ENCODE measurements at regions not wholly inside any gene's neighbourhood (a gene's known extent, or its start where the extent isn't known, plus 50 kb on each side); places are given as distances from the start of the nearest gene placed in this dataset.
"Not testable (repeated sequence)": the region's sequence is repeated elsewhere in the genome, so short reads cannot be mapped to it uniquely, and the experiment has no call there.

DNA sequence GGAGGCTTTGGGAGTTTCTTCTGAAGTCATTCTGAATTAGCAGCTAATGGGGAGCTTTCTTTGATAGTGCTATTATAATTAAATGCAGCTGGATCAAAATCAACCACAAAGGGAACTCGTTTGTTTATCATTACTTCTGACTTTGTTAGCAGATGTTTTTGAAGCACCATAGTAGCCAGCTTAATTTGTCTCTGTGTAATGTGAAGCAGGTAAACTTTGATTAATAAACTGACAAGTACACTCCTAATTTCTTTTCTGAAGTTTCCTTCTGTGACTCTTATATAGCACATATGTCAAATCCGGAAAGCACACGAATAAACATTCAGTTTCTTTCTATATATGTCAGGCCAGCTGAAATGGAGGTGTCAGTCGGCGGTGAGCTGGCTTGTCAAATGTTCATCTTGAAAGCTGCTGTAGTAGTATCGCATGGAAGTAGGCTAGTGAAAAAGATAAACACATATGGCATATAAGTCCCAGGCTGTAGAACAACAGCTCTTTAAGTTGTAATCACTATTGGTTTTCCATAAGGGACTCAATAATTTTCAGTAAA, 451.9 kb upstream of the ZEB2 start:
- no peak for DNase-seq

DNA sequence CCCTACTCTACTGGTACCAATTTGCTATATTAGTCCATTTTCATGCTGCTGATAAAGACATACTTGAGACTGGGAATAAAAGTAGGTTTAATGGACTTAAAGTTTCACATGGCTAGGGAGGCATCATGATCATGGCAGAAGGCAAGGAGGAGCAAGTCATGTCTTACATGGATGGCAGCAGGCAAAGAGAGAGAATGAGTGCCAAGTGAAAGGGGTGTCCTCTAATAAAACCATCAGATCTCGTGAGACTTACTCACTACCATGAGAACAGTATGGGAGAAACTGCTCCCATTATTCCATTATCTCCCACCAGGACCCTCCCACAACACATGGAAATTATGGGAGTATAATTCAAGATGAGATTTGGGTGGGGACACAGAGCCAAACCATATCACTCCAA, 450.5 kb upstream of the ZEB2 start:
- not testable (repeated sequence) for DNase-seq

DNA sequence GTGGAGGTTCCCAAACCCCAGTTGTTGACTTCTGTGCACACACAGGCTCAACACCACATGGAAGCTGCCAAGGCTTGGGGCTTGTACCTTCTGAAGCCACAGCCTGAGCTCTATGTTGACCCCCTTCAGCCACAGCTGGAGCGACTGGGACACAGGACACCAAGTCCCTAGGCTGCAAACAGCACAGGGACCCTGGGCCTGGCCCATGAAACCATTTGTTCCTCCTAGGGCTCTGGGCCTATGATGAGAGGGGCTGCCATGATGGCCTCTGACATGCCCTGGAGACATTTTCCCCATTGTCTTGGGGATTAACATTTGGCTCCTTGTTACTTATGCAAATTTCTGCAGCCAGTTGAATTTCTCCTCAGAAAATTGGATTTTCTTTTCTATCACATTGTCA, 449.6 kb upstream of the ZEB2 start:
- not testable (repeated sequence) for DNase-seq

DNA sequence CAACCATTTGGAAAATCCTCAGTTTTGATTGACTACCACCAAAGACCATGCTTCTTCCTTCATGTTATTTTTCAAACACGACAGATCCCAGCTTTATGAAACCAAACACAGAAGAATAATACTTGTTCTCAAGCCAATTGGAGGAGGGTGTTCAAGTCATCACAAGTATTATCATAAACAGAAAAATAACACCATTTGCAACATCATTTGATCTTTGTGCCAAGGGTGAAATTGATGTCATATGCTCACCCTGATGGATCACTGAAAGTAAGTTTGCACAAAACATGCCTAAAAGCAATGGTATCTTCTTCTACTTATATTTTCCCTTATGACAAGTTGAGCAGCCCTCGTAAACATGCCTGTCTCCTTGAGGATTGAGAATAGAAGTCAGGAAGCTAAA, 448.0 kb upstream of the ZEB2 start:
- DNase-seq: no peak

DNA sequence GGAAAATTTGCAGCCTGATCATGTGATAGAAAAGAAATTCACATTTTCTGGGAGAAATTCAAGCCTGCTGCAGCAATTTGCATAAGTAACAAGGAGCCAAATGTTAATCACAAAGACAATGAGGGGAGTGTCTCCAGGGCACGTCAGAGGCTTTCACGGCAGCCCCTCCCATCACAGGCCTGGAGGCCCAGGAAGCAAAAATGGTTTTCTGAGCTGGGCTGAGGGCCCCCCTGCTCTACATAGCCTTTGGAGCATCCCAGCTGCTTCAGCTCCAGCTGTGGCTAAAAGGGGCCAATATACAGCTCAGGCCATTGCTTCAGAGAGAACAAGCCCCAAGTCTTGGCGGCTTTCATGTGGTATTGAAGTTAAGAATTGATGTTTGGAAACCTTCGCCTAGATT, 445.3 kb upstream of the ZEB2 start:
- no peak for DNase-seq

DNA sequence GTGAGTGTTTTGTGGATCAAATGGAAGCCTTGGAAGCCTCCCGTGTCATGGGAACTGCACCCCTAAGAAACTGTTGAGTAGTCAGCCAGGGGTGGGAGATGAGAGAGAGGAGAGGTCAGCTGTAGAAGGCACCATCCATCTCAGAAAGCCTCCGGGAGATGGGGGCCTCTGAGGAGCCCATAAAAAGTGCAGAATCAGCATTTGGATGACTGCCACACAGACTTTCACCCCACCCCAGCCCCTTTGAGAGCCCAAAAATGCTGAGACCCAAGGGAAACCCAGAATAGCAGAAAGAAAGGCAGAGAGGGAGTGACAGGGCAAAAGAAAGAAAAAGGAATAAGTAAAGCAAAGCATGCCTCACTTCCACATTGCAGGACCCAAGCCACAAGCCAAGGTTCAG, 443.1 kb upstream of the ZEB2 start:
- no peak for DNase-seq

DNA sequence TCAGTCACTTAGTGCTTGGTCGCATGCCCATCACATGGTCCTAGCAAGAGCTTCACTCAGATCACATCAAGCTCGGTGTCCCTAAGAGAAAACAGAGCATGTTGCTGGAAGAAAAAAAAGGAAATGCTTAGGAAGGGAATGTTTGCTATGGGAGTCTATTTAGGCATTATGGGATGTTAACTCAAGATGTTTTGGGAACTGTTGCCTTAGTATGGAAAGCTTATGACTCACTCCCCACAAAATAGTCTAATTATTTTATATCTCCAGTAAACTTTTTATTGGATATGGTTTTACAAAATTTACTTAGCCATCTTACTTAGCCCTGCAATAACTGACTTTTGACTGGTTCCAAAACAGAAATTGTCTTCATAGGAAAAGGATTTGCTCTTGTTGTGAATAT, 439.5 kb upstream of the ZEB2 start:
- no peak for DNase-seq

DNA sequence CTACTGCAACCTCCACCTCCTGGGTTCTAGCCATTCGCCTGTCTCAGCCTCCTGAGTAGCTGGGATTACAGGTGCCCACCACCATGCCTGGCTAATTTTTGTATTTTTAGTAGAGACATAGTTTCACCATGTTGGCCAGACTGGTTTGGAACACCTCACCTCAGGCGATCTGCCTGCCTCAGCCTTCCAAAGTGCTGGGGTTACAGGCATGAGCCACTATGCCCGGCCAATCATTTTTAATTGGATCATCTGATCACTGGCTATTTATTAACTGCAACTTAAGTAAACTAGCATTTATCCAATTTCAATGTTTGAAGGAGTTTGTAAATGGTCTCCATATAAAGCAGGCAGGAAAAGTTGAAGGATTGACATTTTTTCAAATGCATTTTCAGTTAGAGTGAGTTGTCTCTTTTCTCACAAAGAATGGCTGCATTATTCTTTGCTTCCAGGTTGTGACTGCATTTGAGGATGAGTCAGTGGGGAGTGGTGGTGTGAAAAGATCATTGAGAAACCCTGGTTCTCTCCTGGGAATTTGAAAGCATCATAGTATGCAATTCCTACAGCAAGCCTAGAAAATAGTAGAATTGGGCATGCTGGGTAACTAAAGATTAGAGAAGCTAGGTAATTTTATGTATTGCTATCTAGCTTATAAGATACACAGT, 431.1 kb upstream of the ZEB2 start:
- DNase-seq: no peak

DNA sequence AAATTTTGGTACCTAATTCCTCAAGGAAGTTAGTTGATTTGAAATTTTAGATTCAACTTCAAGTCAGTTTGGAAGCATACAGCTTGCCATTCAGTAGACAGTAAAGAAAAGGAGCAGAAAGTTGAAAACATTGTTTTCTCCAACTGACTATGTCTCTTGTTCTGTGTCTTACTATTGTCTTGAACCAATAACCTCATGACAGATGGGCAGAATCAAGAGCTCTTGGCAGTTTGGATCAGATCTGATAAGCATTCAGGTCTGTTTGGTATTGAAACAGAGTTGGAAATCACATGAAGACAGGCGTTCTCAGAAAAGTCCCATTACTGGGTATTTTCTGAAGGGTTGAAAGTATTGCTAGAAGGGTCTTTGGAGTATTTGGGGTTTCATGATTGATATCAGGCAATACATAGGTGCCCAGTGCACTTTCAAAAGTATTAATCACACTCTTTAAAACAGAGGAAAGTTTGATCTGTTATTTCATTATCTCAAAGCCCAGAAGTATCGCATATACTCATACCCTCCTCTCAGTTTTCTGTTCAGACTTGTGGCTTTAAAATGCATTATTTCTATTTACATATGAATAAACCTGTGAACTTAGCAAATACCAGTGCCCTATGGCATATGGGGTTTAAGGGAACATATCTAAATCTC, 428.4 kb upstream of the ZEB2 start:
- no peak for DNase-seq

DNA sequence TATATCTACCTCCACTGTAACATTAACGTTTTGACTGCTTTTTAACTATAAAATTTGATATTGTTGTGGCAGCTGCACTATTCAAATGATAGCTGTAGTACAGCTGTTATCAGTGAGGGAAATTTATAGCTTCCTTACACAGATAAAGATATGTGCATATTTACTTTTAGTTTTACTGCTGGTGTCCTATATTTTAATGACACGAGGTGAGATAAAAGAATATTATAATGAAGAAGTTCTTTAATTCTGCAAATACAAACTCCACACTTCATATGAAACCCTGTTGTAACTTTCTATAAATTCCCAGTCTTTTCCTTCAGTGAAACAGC, 427.8 kb upstream of the ZEB2 start:
- DNase-seq: no peak

DNA sequence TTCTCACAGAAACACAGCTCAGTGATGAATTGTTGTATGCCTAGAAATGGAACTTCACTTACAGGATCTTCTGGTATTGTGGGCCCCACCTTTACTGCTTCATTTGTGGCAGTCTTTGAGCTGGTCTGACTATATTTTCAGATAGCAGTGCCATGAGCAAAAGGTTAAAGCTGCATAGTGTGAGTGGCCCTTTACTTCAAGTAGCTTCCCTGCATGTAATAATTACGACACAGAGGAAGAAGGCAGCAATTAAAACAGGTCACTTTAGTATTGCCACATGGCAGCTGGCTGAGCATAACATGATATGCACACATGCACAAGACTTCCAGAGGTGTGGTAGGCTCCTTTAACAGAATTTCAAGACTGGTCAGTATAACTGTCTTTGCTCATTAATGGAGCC, 426.3 kb upstream of the ZEB2 start:
- no peak for DNase-seq

DNA sequence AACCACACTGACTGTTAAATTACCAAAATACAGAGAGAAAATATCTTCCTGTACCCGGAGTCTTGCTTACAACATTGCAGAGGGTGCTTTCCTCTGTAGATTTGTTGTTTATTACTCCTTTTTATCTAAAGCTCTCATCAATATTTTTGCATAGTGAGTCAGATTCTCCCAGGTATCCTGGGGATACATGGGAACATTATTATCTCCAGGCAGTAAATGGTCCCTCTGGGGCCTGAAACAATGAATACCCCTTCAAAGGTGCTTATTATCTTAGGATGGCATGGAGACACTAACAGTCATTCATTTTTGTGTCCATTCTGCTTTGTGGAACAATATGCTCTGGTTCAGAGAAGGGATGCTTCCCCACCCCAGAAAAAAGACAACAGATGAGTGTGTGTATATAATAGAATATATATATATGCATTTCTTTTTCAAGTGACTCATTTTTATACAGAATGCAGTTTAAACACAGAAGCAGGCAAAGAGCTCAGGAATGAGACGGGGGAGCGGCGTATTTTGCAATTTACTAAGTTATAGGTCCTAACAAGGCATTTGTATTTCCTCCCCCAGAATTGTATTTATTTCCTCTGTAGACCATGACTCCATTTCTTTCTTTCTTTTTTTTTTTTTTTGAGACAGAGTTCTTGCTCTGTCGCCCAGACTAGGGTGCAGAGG, 424.8 kb upstream of the ZEB2 start:
- no peak for DNase-seq

DNA sequence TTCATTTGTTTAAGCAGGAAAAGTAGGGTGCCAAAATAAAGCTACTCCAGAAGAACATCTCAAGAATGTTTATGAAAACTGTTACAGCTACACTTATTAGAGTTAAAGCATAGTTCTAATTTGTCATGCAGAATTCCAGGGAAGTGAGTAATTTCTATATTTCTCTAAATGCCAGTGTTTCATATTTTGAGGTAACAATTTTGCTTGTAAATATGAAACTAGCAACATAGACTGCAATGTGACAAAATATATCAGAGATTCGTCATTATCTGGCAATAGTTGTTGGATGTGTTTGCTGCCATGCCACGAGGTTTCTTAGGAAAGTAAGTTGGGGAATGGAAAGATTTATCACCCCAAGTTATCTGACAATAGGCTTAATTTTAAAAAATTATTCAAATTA, 424.1 kb upstream of the ZEB2 start:
- DNase-seq: no peak

DNA sequence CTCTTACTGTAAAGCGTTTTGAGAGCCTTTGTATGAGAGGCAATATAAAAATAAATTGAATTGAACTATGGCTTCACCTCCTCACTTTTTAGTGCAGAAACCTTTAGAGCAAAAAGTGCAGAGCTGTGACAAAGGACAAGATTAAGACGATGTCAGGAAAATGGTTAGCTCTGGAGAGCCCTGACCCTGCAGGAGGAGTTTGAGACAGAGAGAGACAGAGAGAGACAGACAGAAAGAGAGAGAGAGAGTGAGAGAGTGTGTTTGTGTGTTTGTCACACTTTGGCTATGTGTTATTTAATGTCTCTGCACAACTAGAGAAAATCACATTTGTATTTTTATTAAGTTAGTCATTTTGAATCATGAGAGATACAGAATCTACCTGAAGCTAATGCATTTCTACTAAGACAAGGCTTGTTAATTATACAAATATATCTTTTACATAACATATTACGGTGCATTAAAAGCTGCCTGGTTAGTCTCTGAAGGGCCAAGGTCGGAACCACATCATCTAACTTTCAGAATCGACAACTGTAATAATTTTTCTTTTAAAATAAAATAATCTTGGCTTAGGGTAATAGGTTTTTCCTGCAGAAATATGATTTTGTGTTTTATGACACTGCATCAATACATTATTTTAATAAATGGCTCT, 423.5 kb upstream of the ZEB2 start:
- DNase-seq: no peak

DNA sequence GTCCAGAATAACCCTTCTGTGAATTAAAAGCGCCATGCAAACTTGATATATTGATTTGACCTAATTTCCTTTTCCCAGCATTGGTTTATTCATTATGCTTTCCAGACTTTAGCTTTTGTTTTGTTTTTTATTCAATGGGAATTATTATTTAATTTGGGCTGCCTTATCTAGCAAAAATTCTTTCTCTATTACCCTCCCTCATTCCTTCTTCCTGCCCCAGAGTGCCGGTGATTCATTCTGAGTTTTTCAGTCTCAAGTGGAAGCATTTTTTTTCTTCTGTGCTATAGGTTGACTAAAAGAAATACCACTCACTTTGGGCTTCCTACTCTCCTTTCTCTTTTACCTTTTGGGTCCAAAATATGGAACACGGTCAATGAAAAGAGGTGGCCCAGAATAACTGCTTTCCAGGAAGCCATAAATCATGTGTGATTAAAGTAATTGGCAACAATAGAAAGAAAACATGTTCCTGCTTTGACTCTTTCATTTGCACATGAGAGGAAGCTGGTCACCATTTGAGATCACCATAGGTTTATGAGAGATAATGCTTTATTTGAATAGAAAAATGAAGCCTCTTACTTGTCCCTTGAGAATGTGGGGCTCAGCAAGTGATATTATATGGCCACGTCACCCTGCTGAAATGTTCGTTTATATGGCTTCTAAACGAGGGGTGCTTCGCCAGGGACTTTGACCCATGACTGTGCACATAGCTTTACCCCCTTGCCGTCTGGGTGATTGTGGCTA, 422.8 kb upstream of the ZEB2 start:
- no peak for DNase-seq

DNA sequence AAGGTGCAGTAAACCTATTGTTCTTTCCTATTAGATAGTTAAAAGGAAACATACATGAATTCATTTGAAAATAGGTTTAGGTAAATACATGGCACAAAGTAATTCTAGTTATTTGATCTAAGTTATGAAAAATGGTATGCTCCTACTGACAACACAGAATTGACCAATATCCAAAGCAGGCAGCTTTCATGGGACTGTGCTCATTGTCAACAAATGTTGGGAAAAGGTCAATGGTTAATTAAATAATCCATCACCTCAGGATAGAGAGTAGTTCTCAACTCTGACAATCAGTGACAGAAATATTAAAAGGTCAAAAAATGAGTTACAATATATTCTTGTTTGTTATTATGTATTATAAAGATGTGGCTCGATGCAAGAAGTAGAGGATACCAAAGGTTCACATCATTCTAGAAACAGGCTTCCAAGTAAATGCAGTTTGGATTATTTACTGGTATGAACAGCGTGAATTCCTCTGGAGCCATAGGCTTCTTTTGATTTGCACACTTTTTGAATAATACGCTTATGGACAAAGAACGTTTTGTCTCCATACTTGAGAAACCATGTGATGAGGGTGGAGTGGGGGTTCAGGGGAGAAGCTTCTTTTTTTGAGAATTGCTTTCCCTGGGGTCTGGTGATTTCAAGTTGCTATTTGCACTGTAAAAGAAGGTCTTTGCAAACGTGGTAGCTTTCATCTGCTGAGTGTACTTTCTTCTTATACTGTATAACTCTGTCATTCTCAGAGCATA, 422.0 kb upstream of the ZEB2 start:
- no peak for DNase-seq

DNA sequence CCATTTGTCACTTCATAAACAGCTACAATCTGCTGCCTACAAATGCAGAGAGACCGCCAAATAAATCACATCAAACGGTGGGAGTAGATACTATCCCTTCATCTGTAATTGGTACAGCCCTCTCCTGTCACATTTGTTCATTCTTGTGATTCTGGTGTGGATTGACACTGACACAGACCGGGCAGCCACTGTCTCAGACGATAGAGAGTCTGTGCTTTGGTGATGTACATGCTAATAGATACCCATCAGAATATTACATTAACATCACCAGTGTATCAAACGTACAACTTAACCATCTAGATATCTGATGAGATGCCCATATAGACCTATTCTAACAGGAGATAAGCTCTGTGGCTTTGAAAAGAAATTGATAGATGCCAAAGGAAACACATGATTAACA, 419.7 kb upstream of the ZEB2 start:
- no peak for DNase-seq

DNA sequence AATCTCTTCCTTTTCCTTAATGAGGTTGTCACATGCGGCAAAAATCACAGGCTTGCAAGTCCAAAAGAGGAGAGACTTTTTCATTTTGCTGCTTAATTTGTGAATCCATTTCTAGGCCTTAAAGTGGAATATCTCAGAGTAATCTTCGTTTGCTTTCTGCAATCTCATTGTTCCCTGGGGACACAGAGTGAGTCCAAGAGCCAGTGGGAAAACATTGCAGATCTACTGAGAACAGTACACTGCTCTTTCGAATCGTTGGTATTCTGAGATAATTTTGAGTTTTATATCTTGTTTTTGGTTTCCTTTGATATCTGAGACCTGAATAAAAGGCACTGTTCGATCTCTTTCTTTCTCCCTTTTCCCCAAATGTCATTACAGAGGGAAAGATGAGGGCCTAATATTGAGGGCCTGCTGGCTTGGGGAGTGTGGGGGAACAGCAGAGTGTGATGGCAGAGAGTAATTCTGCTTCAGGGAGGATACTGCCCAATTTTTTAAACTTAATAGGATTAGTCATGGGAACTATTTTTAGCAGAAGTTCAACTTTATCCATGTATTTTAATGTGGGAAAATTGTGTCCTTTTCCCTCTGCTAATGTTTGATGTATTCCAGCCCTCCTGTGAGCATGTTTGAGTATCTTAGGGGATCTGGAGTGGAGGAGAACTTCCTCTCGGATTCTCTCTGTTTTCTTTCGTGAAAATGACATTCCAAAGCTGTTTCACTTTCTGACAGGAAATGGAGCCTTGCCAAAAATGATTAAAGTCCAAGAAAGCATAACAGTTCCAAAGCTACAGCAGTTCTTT, 418.2 kb upstream of the ZEB2 start:
- no peak for DNase-seq

DNA sequence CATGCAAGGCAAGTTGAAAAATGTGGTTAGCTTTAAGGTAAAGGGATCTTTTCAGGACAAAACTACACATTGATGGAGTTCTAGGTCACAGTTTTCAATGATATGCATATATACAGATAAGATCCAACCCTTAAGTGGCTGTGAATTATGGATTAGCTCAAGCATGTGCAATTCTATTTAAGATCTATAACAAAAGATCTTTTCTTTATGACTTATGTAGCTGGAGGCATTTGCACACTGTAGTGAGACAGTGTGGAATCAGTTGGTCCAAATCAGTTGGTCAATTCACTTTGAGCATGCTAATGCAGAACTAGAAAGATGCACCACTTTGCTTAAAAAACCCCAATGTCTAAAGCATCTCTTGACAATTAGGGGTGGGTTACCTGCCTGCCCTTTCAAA, 417.1 kb upstream of the ZEB2 start:
- DNase-seq: no peak

DNA sequence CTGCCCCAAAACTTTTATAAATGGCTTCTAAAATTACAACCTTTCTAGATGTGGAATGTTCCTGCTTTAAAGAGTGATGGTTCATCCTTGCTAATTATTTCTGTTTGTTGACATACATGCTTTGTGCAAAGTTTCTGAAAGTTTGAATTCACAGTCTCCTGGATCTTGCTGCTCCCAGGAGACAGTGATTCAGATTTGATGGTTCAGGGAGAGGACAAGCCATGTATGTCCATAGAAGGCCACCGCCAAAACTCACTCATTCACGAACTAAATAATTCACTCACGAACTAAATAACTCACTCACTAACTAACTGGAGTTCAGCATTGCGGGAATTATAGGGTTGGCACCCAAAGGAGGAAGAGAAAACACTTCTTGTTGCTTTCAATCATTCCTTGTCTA, 416.5 kb upstream of the ZEB2 start:
- DNase-seq: no peak

DNA sequence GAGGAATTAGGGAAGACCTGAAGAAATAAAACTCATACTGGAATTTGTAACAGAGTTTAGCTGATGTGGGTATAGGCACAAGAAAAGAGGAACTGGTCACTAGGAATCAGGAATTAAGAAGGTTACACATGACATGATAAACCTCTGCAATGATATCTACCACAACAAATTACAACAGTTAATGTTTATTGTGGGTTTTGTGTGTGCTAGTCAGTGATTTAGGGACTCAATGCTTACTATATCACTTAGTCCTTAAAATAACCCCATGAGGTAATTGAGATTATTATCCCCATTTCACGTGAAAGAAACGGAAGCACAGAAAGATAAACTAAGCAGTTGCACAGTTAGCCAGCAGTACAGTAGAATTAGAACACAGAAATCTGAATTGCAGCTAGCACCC, 415.8 kb upstream of the ZEB2 start:
- no peak for DNase-seq

DNA sequence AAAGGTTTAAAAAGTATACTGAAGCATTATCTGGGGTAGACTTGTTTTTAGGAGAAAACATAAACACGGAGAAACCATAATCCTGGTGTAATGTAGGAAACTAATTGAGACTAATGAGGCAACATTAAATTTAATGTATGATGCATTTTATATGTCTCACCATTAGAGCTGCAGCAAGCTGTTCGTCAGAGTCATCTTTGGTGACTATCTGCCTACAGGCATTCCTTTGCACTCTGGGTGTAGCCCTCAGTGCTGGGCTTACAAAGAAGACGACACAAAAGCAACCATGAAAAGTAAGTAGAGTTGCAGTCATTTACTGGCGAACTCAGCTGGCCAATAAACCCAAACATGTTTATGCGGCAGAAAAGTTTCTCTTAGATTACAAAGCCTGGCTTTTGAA, 415.3 kb upstream of the ZEB2 start:
- DNase-seq: no peak

Measured in activated gamma-delta T cell (primary cell).